ENCODE measurements at regions not wholly inside any gene's neighbourhood (a gene's known extent, or its start where the extent isn't known, plus 50 kb on each side); places are given as distances from the start of the nearest gene placed in this dataset.
"Not testable (repeated sequence)": the region's sequence is repeated elsewhere in the genome, so short reads cannot be mapped to it uniquely, and the experiment has no call there.

DNA sequence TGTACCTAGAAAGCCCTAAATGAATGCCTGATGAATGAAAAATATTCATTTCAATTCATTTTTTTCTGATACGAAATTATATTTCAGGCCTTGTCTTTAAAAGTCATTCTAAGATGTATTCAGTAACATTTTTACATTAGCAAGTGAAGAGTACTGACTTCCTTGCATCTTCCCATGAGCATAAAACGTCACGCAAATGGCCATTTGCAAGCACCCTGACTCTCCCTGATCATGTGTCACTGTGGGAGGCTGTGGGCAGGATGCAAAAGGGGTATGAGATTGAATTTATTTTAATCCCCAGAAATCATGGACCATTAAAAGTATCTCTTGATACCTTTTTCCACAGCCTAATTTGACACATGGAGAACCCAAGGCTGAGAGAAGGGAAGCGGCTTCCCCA lies 105.0 kb downstream of the BDH1 start:
- H3K9me3 Mint-ChIP-seq: no peaks in the 10 kb centered on the region
- H3K36me3 Mint-ChIP-seq: no peaks in the 10 kb centered on the region
- Histone ChIP-seq H3K9me3 (no peaks in the 10 kb centered on the region), H3K4me1 (ENCODE audit: control insufficient read depth in 1 of 2, extremely low read depth in 1 of 2, insufficient read depth in 2 of 2, low read length in 2 of 2) (peaks cover 14 to 17% of the 10 kb centered on the region in 2 experiments), H3K27ac (ENCODE audit: low read length) (no peak overlapping the region), H3K27me3 (replicated peaks in 1 of 2; ENCODE audit: control insufficient read depth in 2 of 2, extremely low read depth in 1 of 2, insufficient read depth in 2 of 2, low read length in 1 of 2) (peaks cover 0 to 11% of the 10 kb centered on the region in 2 experiments), H3K4me3 (ENCODE audit: control insufficient read depth in 1 of 2, extremely low read depth in 1 of 2, low read length in 1 of 2) (no peak overlapping the region), H3K36me3 (ENCODE audit: control insufficient read depth in 2 of 2, extremely low read depth in 1 of 2, insufficient read depth in 1 of 2, low read length in 1 of 2) (no peaks in the 10 kb centered on the region)
- no peak overlapping the region for H3K4me3 Mint-ChIP-seq
- H3K4me1 Mint-ChIP-seq: peaks cover 20 to 27% (median 21%) of the 10 kb centered on the region in 3 donors
- ATAC-seq (replicated peaks in 1 of 4) (no peak), DNase-seq (no peak)
- ChIA-PET CTCF (no interaction called here), POLR2A (no interaction called here)
- WGBS (ENCODE audit: insufficient coverage): no CpG with 5 or more reads among the region's 4 CpGs
- no peak overlapping the region for H3K27ac Mint-ChIP-seq
- peaks cover 0 to 4% of the 10 kb centered on the region in 2 donors for H3K27me3 Mint-ChIP-seq

DNA sequence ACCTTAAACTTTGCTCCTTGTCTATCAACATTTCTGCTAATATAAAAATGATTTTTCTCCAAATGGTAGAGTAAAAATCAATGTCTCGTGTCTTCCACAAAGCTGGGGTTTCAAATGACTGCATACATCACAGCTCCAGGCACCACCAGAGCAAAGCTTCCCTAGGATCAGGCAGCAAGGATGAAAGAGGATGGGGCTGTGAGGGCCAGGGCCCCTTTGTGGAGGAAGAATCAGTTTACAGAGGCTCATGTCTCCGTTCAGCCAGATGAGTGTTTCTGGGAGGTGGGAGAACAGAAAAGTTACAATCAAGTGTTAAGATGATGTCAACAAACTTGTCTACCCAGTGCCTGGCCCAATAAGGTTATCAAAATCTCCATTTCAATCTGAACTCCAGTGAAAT lies 105.5 kb downstream of the BDH1 start:
- H3K4me3 ChIP-seq (ENCODE audit: control insufficient read depth in 1 of 2, extremely low read depth in 1 of 2, low read length in 1 of 2): no peak overlapping the region
- Mint-ChIP-seq H3K27me3 (peaks cover 0 to 4% of the 10 kb centered on the region in 2 donors), H3K4me3 (no peak overlapping the region), H3K4me1 (peaks cover 16 to 27% (median 20%) of the 10 kb centered on the region in 3 donors), H3K27ac (no peak overlapping the region), H3K9me3 (no peaks in the 10 kb centered on the region), H3K36me3 (no peaks in the 10 kb centered on the region)
- no peak overlapping the region for H3K27ac ChIP-seq (ENCODE audit: low read length)
- no peaks in the 10 kb centered on the region for H3K36me3 ChIP-seq (ENCODE audit: control insufficient read depth in 2 of 2, extremely low read depth in 1 of 2, insufficient read depth in 1 of 2, low read length in 1 of 2)
- WGBS (ENCODE audit: insufficient coverage): no CpG with 5 or more reads among the region's 2 CpGs
- H3K4me1 ChIP-seq (ENCODE audit: control insufficient read depth in 1 of 2, extremely low read depth in 1 of 2, insufficient read depth in 2 of 2, low read length in 2 of 2): peaks cover 19 to 22% of the 10 kb centered on the region in 2 experiments
- peaks cover 0 to 15% of the 10 kb centered on the region in 2 experiments for H3K27me3 ChIP-seq (replicated peaks in 1 of 2; ENCODE audit: control insufficient read depth in 2 of 2, extremely low read depth in 1 of 2, insufficient read depth in 2 of 2, low read length in 1 of 2)
- CTCF ChIA-PET: no interaction called here
- no peaks in the 10 kb centered on the region for H3K9me3 ChIP-seq
- ATAC-seq (replicated peaks in 1 of 4): no peak
- POLR2A ChIA-PET: no interaction called here
- DNase-seq: no peak

DNA sequence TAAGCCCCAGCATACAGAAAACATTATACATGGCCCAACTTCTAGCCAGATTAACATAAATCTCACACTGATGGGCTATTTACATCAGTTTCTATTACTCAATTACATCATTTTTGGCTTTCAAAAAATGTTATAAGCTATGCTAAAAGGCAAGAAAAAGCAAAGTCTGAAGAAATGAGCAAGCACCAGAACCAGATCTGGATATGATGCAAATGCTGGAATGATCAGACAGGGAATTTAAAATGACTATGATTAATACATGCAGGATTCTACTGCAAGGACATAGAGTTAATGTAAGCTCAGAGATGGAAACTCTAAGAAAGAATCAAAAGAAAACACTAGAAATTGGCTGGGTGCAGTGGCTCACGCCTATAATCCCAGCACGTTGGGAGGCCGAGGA lies 106.6 kb downstream of the BDH1 start:
- 100% methylated on average over 3 of the region's 3 CpGs for WGBS (ENCODE audit: insufficient coverage)
- H3K27me3 Mint-ChIP-seq; H3K36me3 ChIP-seq (ENCODE audit: control insufficient read depth in 2 of 2, extremely low read depth in 1 of 2, insufficient read depth in 1 of 2, low read length in 1 of 2); H3K27ac Mint-ChIP-seq; H3K4me3 Mint-ChIP-seq; H3K36me3 Mint-ChIP-seq; POLR2A ChIA-PET; H3K9me3 Mint-ChIP-seq; H3K4me3 ChIP-seq (ENCODE audit: control insufficient read depth in 1 of 2, extremely low read depth in 1 of 2, low read length in 1 of 2); H3K27ac ChIP-seq (ENCODE audit: low read length); CTCF ChIA-PET; DNase-seq; ATAC-seq (replicated peaks in 1 of 4); H3K9me3 ChIP-seq: not testable (repeated sequence)
- Histone ChIP-seq H3K27me3 (replicated peaks in 1 of 2; ENCODE audit: control insufficient read depth in 2 of 2, extremely low read depth in 1 of 2, insufficient read depth in 2 of 2, low read length in 1 of 2) (peaks cover 0 to 14% of the 10 kb centered on the region in 2 experiments), H3K4me1 (ENCODE audit: control insufficient read depth in 1 of 2, extremely low read depth in 1 of 2, insufficient read depth in 2 of 2, low read length in 2 of 2) (peaks cover 23 to 30% of the 10 kb centered on the region in 2 experiments)
- H3K4me1 Mint-ChIP-seq: peaks cover 20 to 30% (median 27%) of the 10 kb centered on the region in 3 donors

DNA sequence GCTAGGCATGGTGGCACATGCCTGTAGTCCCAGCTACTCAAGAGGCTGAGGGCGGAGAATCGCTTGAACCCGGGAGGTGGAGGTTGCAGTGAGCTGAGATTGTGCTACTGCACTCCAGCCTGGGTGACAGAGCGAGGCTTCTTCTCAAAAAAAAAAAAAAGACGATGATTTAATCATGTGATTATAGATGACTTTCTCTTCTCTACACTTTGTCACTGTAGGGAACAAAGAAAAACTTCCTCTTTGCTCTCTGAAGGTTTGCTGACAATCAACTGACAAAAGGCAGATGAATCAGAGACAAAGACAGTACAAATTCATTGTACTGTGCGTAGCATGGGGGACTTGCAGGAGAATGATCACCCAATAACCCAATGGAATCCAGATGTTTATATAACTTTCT lies 108.0 kb downstream of the BDH1 start:
- DNase-seq; H3K27ac ChIP-seq (ENCODE audit: low read length); H3K36me3 Mint-ChIP-seq; H3K9me3 ChIP-seq; H3K9me3 Mint-ChIP-seq; POLR2A ChIA-PET; CTCF ChIA-PET; H3K4me3 ChIP-seq (ENCODE audit: control insufficient read depth in 1 of 2, extremely low read depth in 1 of 2, low read length in 1 of 2); H3K36me3 ChIP-seq (ENCODE audit: control insufficient read depth in 2 of 2, extremely low read depth in 1 of 2, insufficient read depth in 1 of 2, low read length in 1 of 2): not testable (repeated sequence)
- Mint-ChIP-seq H3K27me3 (peaks cover 0 to 15% of the 10 kb centered on the region in 2 donors), H3K4me3 (peak overlapping the region in 1 of 3 donors; percentile 31), H3K4me1 (peaks cover 19 to 31% (median 29%) of the 10 kb centered on the region in 3 donors), H3K27ac (peak overlapping the region in 1 of 2 donors; percentile 39)
- H3K4me1 ChIP-seq (ENCODE audit: control insufficient read depth in 1 of 2, extremely low read depth in 1 of 2, insufficient read depth in 2 of 2, low read length in 2 of 2): peaks cover 26 to 31% of the 10 kb centered on the region in 2 experiments
- H3K27me3 ChIP-seq (replicated peaks in 1 of 2; ENCODE audit: control insufficient read depth in 2 of 2, extremely low read depth in 1 of 2, insufficient read depth in 2 of 2, low read length in 1 of 2): peaks cover 0 to 17% of the 10 kb centered on the region in 2 experiments
- WGBS (ENCODE audit: insufficient coverage): no CpG with 5 or more reads among the region's 6 CpGs
- peak; percentile 25 to 72 (median 48) for ATAC-seq (replicated peaks in 1 of 4)

DNA sequence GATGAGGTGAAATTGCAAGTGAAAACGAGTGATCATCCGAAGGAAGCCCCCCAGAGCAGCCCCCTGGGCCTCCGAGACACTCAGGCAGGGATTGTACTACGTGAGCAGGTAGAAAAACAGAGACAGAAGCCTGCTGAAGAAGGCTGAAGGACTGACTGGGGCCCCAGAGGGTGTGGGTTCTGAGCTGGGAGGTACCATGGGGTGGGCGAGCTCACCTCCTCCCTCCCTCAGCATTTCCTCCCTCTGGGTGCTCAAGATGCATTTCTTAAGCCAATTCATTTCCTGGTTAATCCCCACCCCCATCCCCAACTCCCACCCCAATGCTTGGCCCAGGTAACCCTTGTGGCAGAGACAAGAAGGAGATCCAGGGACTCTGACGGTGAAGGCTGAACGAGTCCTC lies 108.7 kb downstream of the BDH1 start:
- DNase-seq (no peak), ATAC-seq (replicated peaks in 1 of 4) (peak in 1 of 4 experiments; percentile 41)
- Mint-ChIP-seq H3K4me3 (peak overlapping the region in 1 of 3 donors; percentile 53), H3K36me3 (no peaks in the 10 kb centered on the region), H3K27me3 (peaks cover 0 to 17% of the 10 kb centered on the region in 2 donors), H3K9me3 (no peaks in the 10 kb centered on the region), H3K4me1 (peaks cover 19 to 31% (median 29%) of the 10 kb centered on the region in 3 donors), H3K27ac (no peak overlapping the region)
- 80% methylated on average over 5 of the region's 7 CpGs for WGBS (ENCODE audit: insufficient coverage)
- peaks cover 0 to 20% of the 10 kb centered on the region in 2 experiments for H3K27me3 ChIP-seq (replicated peaks in 1 of 2; ENCODE audit: control insufficient read depth in 2 of 2, extremely low read depth in 1 of 2, insufficient read depth in 2 of 2, low read length in 1 of 2)
- no peaks in the 10 kb centered on the region for H3K9me3 ChIP-seq
- peaks cover 26 to 31% of the 10 kb centered on the region in 2 experiments for H3K4me1 ChIP-seq (ENCODE audit: control insufficient read depth in 1 of 2, extremely low read depth in 1 of 2, insufficient read depth in 2 of 2, low read length in 2 of 2)
- no peak overlapping the region for H3K27ac ChIP-seq (ENCODE audit: low read length)
- peak overlapping the region in 1 of 2 donors; percentile 23 for H3K4me3 ChIP-seq (ENCODE audit: control insufficient read depth in 1 of 2, extremely low read depth in 1 of 2, low read length in 1 of 2)
- CTCF ChIA-PET: interaction anchor here in 1 of 2 donors (0.6 kb wide), 1 partner anchor 211 kb away, joined by 3 read pairs; no protein-coding TSS in a partner anchor
- peaks cover 0 to 2% of the 10 kb centered on the region in 2 donors for H3K36me3 ChIP-seq (ENCODE audit: control insufficient read depth in 2 of 2, extremely low read depth in 1 of 2, insufficient read depth in 1 of 2, low read length in 1 of 2)
- POLR2A ChIA-PET: no interaction called here

DNA sequence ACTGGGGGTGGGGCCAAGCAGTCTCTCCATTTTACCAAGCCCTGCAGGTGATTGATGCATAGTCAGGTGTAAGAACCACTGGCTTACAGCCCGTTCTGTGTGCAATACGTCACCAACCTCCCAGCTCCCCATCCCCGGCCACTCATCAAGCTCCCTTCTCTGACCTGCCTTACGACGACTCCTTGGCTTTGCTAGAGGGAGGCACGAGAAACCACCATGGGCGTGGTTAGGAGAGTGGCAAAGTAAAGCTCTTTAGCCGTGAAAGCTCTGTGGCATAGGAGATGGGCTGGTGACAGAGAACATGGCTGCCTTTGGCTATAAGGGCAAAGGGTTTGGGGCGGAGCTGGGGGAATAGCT lies 109.1 kb downstream of the BDH1 start:
- no peaks in the 10 kb centered on the region for H3K36me3 Mint-ChIP-seq
- no peaks in the 10 kb centered on the region for H3K9me3 ChIP-seq
- peaks cover 0 to 21% of the 10 kb centered on the region in 2 donors for H3K27me3 Mint-ChIP-seq
- ChIA-PET POLR2A (no interaction called here), CTCF (interaction anchor here in 1 of 2 donors (0.6 kb wide), 1 partner anchor 211 kb away, joined by 3 read pairs; no protein-coding TSS in a partner anchor)
- peaks cover 0 to 2% of the 10 kb centered on the region in 2 donors for H3K36me3 ChIP-seq (ENCODE audit: control insufficient read depth in 2 of 2, extremely low read depth in 1 of 2, insufficient read depth in 1 of 2, low read length in 1 of 2)
- H3K4me1 ChIP-seq (ENCODE audit: control insufficient read depth in 1 of 2, extremely low read depth in 1 of 2, insufficient read depth in 2 of 2, low read length in 2 of 2): peaks cover 26 to 31% of the 10 kb centered on the region in 2 experiments
- peak overlapping the region in 1 of 2 donors; percentile 23 for H3K4me3 ChIP-seq (ENCODE audit: control insufficient read depth in 1 of 2, extremely low read depth in 1 of 2, low read length in 1 of 2)
- peaks cover 0 to 20% of the 10 kb centered on the region in 2 experiments for H3K27me3 ChIP-seq (replicated peaks in 1 of 2; ENCODE audit: control insufficient read depth in 2 of 2, extremely low read depth in 1 of 2, insufficient read depth in 2 of 2, low read length in 1 of 2)
- H3K27ac Mint-ChIP-seq: no peak overlapping the region
- no peaks in the 10 kb centered on the region for H3K9me3 Mint-ChIP-seq
- DNase-seq (no peak), ATAC-seq (replicated peaks in 1 of 4) (peak in 2 of 4 experiments; percentile 25 to 28)
- WGBS (ENCODE audit: insufficient coverage): 83% methylated on average over 5 of the region's 9 CpGs
- H3K4me3 Mint-ChIP-seq: peak overlapping the region in 1 of 3 donors; percentile 53
- peaks cover 19 to 31% (median 29%) of the 10 kb centered on the region in 3 donors for H3K4me1 Mint-ChIP-seq
- H3K27ac ChIP-seq (ENCODE audit: low read length): no peak overlapping the region
